ENCODE measurements at regions not wholly inside any gene's neighbourhood (a gene's known extent, or its start where the extent isn't known, plus 50 kb on each side); places are given as distances from the start of the nearest gene placed in this dataset.

GRCh38 chr3:104402902-104403301 lies 963.8 kb upstream of the ALCAM start:
- ATAC-seq (ENCODE audit: insufficient number of reproducible peaks, low FRiP score, low read depth): no peak
- no peaks in the 10 kb centered on the region for H3K27me3 ChIP-seq (replicated peaks; ENCODE audit: insufficient read depth)
- H3K9me3 ChIP-seq: peaks cover 3% of the 10 kb centered on the region
- no peak overlapping the region for H3K4me3 ChIP-seq
- peaks cover 0 to 3% of the 10 kb centered on the region in 2 donors for H3K4me1 ChIP-seq (ENCODE audit: control insufficient read depth in 1 of 2, low read depth in 2 of 2)
- H3K36me3 ChIP-seq: no peaks in the 10 kb centered on the region
- TF ChIP-seq CTCF (IDR thresholded peaks at IDR 0.05): no peak
- H3K27ac ChIP-seq: no peak overlapping the region
- DNase-seq (ENCODE audit: low spot score): no peak

GRCh38 chr3:104411757-104412156 lies 955.0 kb upstream of the ALCAM start:
- Histone ChIP-seq H3K9me3 (no peaks in the 10 kb centered on the region), H3K27me3 (replicated peaks; ENCODE audit: insufficient read depth) (no peaks in the 10 kb centered on the region), H3K27ac (no peak overlapping the region), H3K4me1 (ENCODE audit: control insufficient read depth in 1 of 2, low read depth in 2 of 2) (no peaks in the 10 kb centered on the region), H3K36me3 (no peaks in the 10 kb centered on the region), H3K4me3 (no peak overlapping the region)
- TF ChIP-seq CTCF (IDR thresholded peaks at IDR 0.05): no peak
- no peak for DNase-seq (ENCODE audit: low spot score)
- no peak for ATAC-seq (ENCODE audit: insufficient number of reproducible peaks, low FRiP score, low read depth)

- H3K27me3 ChIP-seq (replicated peaks; ENCODE audit: insufficient read depth): no peaks in the 10 kb centered on the region
- H3K27ac ChIP-seq: no peak overlapping the region
- ATAC-seq (ENCODE audit: insufficient number of reproducible peaks, low FRiP score, low read depth): no peak
Measured at GRCh38 chr3:104412608-104413580, 953.8 kb upstream of the ALCAM start.

GRCh38 chr3:104428337-104428925 lies 938.3 kb upstream of the ALCAM start:
- no peak overlapping the region for H3K4me3 ChIP-seq
- H3K36me3 ChIP-seq: no peaks in the 10 kb centered on the region
- no peaks in the 10 kb centered on the region for H3K9me3 ChIP-seq
- H3K4me1 ChIP-seq (ENCODE audit: control insufficient read depth in 1 of 2, low read depth in 2 of 2): no peaks in the 10 kb centered on the region
- DNase-seq (ENCODE audit: low spot score) (no peak), ATAC-seq (ENCODE audit: insufficient number of reproducible peaks, low FRiP score, low read depth) (no peak)
- TF ChIP-seq CTCF (IDR thresholded peaks at IDR 0.05): no peak
- H3K27me3 ChIP-seq (replicated peaks; ENCODE audit: insufficient read depth): no peaks in the 10 kb centered on the region
- no peak overlapping the region for H3K27ac ChIP-seq

More at GRCh38 chr3:104412608-104413580, 953.8 kb upstream of the ALCAM start:
- no peaks in the 10 kb centered on the region for H3K9me3 ChIP-seq
- DNase-seq (ENCODE audit: low spot score): no peak
- no peak for TF ChIP-seq CTCF (IDR thresholded peaks at IDR 0.05)
- H3K4me3 ChIP-seq: no peak overlapping the region
- H3K36me3 ChIP-seq: no peaks in the 10 kb centered on the region
- H3K4me1 ChIP-seq (ENCODE audit: control insufficient read depth in 1 of 2, low read depth in 2 of 2): no peaks in the 10 kb centered on the region

GRCh38 chr3:104429727-104430126 lies 937.0 kb upstream of the ALCAM start:
- no peak for TF ChIP-seq CTCF (IDR thresholded peaks at IDR 0.05)
- Histone ChIP-seq H3K9me3 (no peaks in the 10 kb centered on the region), H3K27ac (no peak overlapping the region), H3K36me3 (no peaks in the 10 kb centered on the region), H3K27me3 (replicated peaks; ENCODE audit: insufficient read depth) (no peaks in the 10 kb centered on the region), H3K4me3 (no peak overlapping the region), H3K4me1 (ENCODE audit: control insufficient read depth in 1 of 2, low read depth in 2 of 2) (no peaks in the 10 kb centered on the region)
- DNase-seq (ENCODE audit: low spot score): no peak
- no peak for ATAC-seq (ENCODE audit: insufficient number of reproducible peaks, low FRiP score, low read depth)

All from thoracic aorta (tissue), 2 donors.